ENCODE measurements at regions not wholly inside any gene's neighbourhood (a gene's known extent, or its start where the extent isn't known, plus 50 kb on each side); places are given as distances from the start of the nearest gene placed in this dataset.

DNA sequence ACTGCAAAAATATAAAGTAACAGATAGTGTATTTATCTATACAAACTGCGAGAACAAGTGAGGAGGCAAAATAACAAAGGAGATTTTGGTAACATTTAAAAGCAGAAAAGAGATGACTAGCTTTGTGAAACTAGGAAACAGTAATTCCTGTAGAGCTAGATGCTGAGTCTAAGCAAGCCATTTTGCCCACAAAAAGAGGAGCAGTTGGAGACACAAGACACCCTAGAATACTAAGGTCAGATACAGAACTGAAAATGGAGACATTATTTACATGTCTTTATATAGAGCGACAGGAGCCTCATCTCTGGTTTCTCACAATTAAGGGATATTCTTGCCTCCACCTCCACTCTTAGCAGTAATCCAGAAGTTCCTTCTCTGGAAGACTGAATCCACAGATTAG lies 732.4 kb upstream of the GBE1 start:
- TF ChIP-seq, protein P1, sequence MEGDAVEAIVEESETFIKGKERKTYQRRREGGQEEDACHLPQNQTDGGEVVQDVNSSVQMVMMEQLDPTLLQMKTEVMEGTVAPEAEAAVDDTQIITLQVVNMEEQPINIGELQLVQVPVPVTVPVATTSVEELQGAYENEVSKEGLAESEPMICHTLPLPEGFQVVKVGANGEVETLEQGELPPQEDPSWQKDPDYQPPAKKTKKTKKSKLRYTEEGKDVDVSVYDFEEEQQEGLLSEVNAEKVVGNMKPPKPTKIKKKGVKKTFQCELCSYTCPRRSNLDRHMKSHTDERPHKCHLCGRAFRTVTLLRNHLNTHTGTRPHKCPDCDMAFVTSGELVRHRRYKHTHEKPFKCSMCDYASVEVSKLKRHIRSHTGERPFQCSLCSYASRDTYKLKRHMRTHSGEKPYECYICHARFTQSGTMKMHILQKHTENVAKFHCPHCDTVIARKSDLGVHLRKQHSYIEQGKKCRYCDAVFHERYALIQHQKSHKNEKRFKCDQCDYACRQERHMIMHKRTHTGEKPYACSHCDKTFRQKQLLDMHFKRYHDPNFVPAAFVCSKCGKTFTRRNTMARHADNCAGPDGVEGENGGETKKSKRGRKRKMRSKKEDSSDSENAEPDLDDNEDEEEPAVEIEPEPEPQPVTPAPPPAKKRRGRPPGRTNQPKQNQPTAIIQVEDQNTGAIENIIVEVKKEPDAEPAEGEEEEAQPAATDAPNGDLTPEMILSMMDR (conservative IDR thresholded peaks at IDR 0.05), result no peak
- no peak overlapping the region for H3K27ac ChIP-seq

DNA sequence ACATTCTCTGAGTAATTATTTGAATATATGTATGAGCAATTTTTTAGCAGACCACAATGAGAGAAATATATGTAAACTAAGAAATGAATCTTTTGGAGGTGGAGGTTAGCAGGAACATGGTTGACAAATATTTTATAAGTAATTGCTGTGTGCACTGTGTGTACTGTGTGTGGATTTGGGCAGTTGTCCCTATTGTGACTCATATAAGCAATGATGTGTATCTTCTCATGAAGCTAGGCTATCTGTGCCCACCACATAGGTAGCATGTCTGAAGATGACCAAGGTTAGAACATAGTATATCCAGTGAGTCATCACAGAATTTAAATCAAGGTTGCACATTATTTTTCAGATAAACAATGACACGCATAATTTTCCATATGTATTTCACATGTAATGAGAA lies 713.9 kb upstream of the GBE1 start:
- no peak overlapping the region for H3K27ac ChIP-seq

DNA sequence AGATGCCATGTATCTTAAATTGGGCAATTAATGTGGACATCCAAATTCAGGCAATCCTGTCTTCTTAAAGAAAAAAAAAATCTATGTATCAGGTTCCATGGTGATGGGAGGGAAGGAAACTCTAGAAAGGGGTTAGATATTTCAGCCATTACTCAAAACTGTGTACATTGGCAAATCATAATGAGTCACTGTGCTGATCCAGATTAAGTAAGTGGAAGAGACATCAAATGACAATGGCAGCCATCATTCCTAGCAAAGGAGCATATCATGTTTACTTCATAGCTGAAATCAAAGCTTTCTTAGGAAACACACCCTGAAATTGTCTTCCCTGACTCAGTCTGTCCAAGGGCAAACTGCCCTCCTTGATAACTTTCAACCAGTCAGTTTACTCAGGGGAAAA lies 713.3 kb upstream of the GBE1 start:
- no peak overlapping the region for H3K27ac ChIP-seq
- TF ChIP-seq, protein P1 (conservative IDR thresholded peaks at IDR 0.05), result no peak

More for the DNA sequence above, 713.9 kb upstream of the GBE1 start:
- TF ChIP-seq, protein P1 (conservative IDR thresholded peaks at IDR 0.05), result no peak

DNA sequence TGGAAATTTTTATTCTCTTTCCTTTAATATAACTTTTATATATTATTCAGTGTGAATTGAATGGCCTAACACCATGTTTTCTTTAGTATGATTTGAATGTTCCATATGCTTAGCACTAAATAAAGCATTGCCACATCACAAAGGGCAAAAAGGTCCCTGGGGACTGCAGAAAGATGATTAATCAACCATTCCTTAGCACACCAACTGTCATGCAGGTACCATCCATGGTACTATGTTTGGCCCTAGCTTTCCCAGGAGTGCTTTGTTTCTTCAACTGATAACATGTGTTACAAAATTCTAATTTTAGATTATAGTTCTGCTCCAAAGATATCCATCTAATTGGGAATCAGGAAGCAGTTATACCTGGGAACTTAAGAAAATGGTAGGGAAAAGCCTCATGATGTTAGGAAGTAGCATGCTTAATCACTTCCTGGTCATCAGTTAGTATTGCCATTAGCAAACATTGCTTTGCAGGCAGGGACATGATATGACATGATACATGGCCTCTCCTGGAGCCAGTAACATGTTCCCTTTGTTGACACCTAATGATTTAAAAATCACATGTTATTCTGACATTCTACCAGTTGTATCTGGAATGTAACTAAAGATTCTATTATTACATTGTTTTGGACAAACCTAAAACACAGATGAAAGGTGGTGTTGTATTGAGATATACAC lies 712.6 kb upstream of the GBE1 start:
- H3K27ac ChIP-seq, result no peak overlapping the region
- TF ChIP-seq, protein P1 (conservative IDR thresholded peaks at IDR 0.05), result no peak

DNA sequence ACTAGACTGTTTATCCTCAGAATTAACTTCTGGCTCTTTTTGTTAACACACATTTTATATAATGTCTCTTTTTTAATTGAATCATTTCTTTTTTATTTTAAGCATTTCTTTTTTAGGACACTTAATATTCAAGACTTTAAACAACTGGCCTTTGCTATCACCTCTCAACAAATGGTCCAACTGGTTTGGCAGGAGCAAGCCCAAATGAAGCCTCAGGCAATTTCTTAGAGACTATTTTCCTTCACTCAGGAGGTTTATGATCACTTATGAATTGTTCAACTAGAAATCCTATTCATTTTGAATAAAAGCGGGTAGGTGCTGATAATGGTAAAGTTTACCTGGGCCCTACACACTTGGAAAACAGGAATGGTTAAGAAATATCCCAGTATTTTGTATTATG lies 705.6 kb upstream of the GBE1 start:
- TF ChIP-seq, protein P1 (conservative IDR thresholded peaks at IDR 0.05), result no peak
- H3K27ac ChIP-seq, result no peak overlapping the region

DNA sequence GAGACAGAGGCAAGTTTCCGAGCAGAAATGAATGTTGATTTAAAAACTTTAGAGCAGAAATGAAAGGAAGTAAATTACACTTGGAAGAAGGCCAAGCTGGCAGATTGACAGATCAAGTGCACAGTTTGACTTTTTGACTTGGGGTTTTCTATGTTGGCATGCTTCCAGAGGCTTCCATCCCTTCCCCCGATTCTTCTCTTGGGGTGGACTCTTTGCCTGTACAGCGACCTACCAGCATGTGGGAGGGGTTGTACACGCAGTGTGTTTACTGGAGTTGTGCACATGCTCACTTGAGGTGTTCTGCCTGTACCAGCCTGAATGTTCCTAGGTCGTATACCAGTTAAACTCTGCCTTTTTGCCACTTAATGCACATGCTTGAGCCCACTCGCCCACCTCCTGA lies 701.5 kb upstream of the GBE1 start:
- TF ChIP-seq, protein P1 (conservative IDR thresholded peaks at IDR 0.05), result no peak
- no peak overlapping the region for H3K27ac ChIP-seq

DNA sequence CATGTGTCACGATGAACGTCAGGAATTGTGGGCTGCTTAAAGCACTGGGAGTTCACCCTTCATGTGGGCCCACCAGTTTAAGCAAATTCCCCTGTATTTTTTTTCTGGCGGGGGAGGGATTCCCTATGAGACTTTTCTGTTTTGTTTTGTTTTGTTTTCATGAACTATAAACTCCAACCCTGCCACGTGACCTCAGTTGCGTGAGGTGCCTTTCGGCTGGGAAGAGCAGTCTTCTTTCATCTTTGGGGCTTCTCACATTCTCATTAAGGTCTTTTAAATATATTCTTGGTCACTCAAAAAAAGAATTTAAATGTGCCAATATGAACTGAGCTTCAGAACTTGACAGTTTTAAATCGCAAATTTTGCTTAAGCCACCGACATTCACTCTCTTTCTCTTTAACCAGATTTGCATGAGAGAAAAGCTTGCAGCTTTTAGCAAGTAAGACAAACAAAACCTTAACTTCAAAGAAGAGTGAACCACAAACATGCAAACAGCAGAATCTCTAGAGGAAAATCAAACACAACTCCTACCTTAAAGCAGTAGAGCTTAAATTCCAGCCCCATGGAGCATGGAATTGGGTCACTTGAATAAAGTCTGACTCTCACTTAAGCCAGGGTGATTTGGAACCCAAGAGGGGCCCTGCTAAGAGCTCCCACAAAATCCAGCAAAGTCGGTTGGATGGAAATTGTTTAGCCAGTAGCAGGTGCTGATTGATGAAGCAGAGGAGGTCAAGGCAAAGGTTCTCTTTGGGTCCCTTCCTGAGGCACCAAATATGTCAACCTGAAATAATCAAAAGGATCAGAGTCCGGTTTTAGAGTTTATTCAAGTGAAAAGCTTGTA lies 699.8 kb upstream of the GBE1 start:
- H3K27ac ChIP-seq, result no peak overlapping the region
- TF ChIP-seq, protein P1 (conservative IDR thresholded peaks at IDR 0.05), result no peak
